AG04450 (cell line): ENCODE measurements at regions not wholly inside any gene's neighbourhood (a gene's known extent, or its start where the extent isn't known, plus 50 kb on each side); places are given as distances from the start of the nearest gene placed in this dataset.

Source experiments
- CTCF ChIA-PET: fragments of 300-600, 350-600 bp; formaldehyde crosslinking; extraction: SDS; loops from one replicate; lab custom pipeline; 2022; ENCODE audit warnings: antibody characterized with exemption, inconsistent platforms; lab: Charles Lee
- POLR2A ChIA-PET: fragments of 350-600 bp; formaldehyde crosslinking; extraction: SDS; loops from one replicate; lab custom pipeline; 2021; ENCODE audit warnings: antibody characterized with exemption, inconsistent platforms; lab: Yijun Ruan, JAX
- DNase-seq: peaks from one replicate; pipeline ENCODE4 v3.0.0-alpha.2; 2011; ENCODE audit warnings: low read depth, low spot score
- H3K27ac ChIP-seq: one replicate; pipeline ENCODE4 v1.5.1; 2012; ENCODE audit warnings: low read depth, low read length, control low read depth
- H3K27me3 ChIP-seq: one replicate; pipeline ENCODE4 v1.6.0; 2012; ENCODE audit warnings: low read length; ENCODE audit not compliant: control insufficient read depth, insufficient read depth
- H3K4me3 ChIP-seq: 2 replicates; pipeline ENCODE4 v1.5.1; 2011; ENCODE audit warnings: mild to moderate bottlenecking, low read depth, low read length, control low read depth
- H3K9me3 ChIP-seq: 2 replicates; pipeline ENCODE4 v1.5.1; 2012; ENCODE audit warnings: low read length; ENCODE audit not compliant: control insufficient read depth, insufficient read depth
- CTCF ChIP-seq: IDR thresholded peaks from 2 replicates; pipeline ENCODE4 v1.5.1; 2011; ENCODE audit warnings: low read depth, low read length, control low read depth, inconsistent platforms

GRCh38 chr17:51387582-51387981 lies 127.2 kb downstream of the UTP18 start:
- ChIA-PET POLR2A (no interaction called here), CTCF (no interaction called here)
- no peak overlapping the region for H3K4me3 ChIP-seq
- no peaks in the 10 kb centered on the region for H3K27me3 ChIP-seq
- H3K9me3 ChIP-seq = peaks cover 6% of the 10 kb centered on the region; the same call in 1 of the 2 replicates
- DNase-seq = no peak
- no peak overlapping the region for H3K27ac ChIP-seq
- no peak for TF ChIP-seq CTCF

GRCh38 chr17:51387986-51388385 lies 127.6 kb downstream of the UTP18 start:
- CTCF ChIA-PET = no interaction called here
- TF ChIP-seq CTCF = no peak
- peaks cover 6% of the 10 kb centered on the region; the same call in 1 of the 2 replicates for H3K9me3 ChIP-seq
- POLR2A ChIA-PET = no interaction called here
- no peak overlapping the region for H3K4me3 ChIP-seq
- no peak for DNase-seq
- no peaks in the 10 kb centered on the region for H3K27me3 ChIP-seq
- no peak overlapping the region for H3K27ac ChIP-seq

GRCh38 chr17:51389875-51390274 lies 129.5 kb downstream of the UTP18 start:
- ChIA-PET CTCF (no interaction called here), POLR2A (no interaction called here)
- TF ChIP-seq CTCF = no peak
- DNase-seq = no peak
- Histone ChIP-seq H3K4me3 (no peak overlapping the region), H3K27me3 (no peaks in the 10 kb centered on the region), H3K27ac (no peak overlapping the region), H3K9me3 (peaks cover 5% of the 10 kb centered on the region; the same call in 1 of the 2 replicates)

- no peak for TF ChIP-seq CTCF
- Histone ChIP-seq H3K27ac (no peak overlapping the region), H3K9me3 (no peaks in the 10 kb centered on the region), H3K27me3 (no peaks in the 10 kb centered on the region), H3K4me3 (no peak overlapping the region)
- CTCF ChIA-PET = no interaction called here
- POLR2A ChIA-PET = no interaction called here
- no peak for DNase-seq
These were observed 131.8 kb downstream of the UTP18 start for GRCh38 chr17:51391982-51392654.

- CTCF ChIA-PET = no interaction called here
- no peaks in the 10 kb centered on the region for H3K27me3 ChIP-seq
- no peaks in the 10 kb centered on the region for H3K9me3 ChIP-seq
- H3K4me3 ChIP-seq = no peak overlapping the region
- POLR2A ChIA-PET = no interaction called here
- no peak for TF ChIP-seq CTCF
- H3K27ac ChIP-seq = no peak overlapping the region
- no peak for DNase-seq
These were observed 135.3 kb downstream of the UTP18 start for GRCh38 chr17:51395621-51396020.
